Left lung (tissue), 4 donors: ENCODE measurements at regions not wholly inside any gene's neighbourhood (a gene's known extent, or its start where the extent isn't known, plus 50 kb on each side); places are given as distances from the start of the nearest gene placed in this dataset.
A peak's percentile ranks its signal among the peaks of the same experiment; 100 is the strongest.

Experiments
- ATAC-seq: fragments of 200-7000 bp; cut with Tn5 transposase; one replicate; pipeline ENCODE4 v1.9.1; 2020; ENCODE audit warnings: moderate library complexity
- DNase-seq, 4 donors: peaks; one replicate each; pipeline ENCODE4 v3.0.0-alpha.2; 2013 to 2020
- H3K27ac ChIP-seq, 2 donors: fragments of 200-600 bp; sonication (generic) in 1 of 2; one replicate each; pipeline versions ENCODE4 v1.5.0 to v1.8.0; 2020 to 2021
- H3K27me3 ChIP-seq, 2 donors: fragments of 200-600 bp; sonication (generic) in 1 of 2; one replicate each; pipeline versions ENCODE4 v1.5.0 to v1.8.0; 2020 to 2021
- H3K36me3 ChIP-seq, 2 donors: fragments of 200-600 bp; sonication (generic) in 1 of 2; one replicate each; pipeline versions ENCODE4 v1.5.0 to v1.8.0; 2020 to 2021
- H3K4me1 ChIP-seq, 2 donors: fragments of 200-600 bp; one replicate each; pipeline ENCODE4 v1.8.0; 2021
- H3K4me3 ChIP-seq, 2 donors: fragments of 200-600 bp; sonication (generic) in 1 of 2; one replicate each; pipeline versions ENCODE4 v1.5.0 to v1.8.0; 2020 to 2021; ENCODE audit warnings: mild to moderate bottlenecking in 1 of 2
- H3K9me3 ChIP-seq, 2 donors: fragments of 200-600 bp; sonication (generic) in 1 of 2; one replicate each; pipeline versions ENCODE4 v1.5.0 to v1.8.0; 2020 to 2021
- CTCF ChIP-seq, 2 donors: fragments of 200-600 bp; sonication (generic) in 1 of 2; IDR thresholded peaks; one replicate each; pipeline versions ENCODE4 v1.5.0 to v1.8.0; 2021; ENCODE audit warnings: antibody characterized with exemption in 2 of 2
- intact Hi-C, 2 donors: fragments of 100-400 bp; cut with DNase I; formaldehyde crosslinking; loops; one replicate each; pipeline versions ENCODE4 v1.11.2 to v1.14.2; 2022
- donor health status: DM: no; HTN: yes; CAD: no.
- donor health status: DM: no; HTN: no; CAD: no.

GRCh38 chr3:161822291-161822690, 325.7 kb downstream of the OTOL1 start:
- no peak for TF ChIP-seq CTCF (IDR thresholded peaks at IDR 0.05)

GRCh38 chr3:161823910-161824309, 327.3 kb downstream of the OTOL1 start:
- intact Hi-C loops = no loop called here
- Histone ChIP-seq H3K27me3 (no peaks in the 10 kb centered on the region), H3K4me3 (no peak overlapping the region), H3K36me3 (no peaks in the 10 kb centered on the region), H3K4me1 (no peaks in the 10 kb centered on the region), H3K27ac (no peak overlapping the region), H3K9me3 (no peaks in the 10 kb centered on the region)
- no peak for ATAC-seq
- TF ChIP-seq CTCF (IDR thresholded peaks at IDR 0.05) = no peak
- no peak for DNase-seq

More at GRCh38 chr3:161822291-161822690, 325.7 kb downstream of the OTOL1 start:
- intact Hi-C loops = no loop called here
- Histone ChIP-seq H3K36me3 (no peaks in the 10 kb centered on the region), H3K27me3 (no peaks in the 10 kb centered on the region), H3K27ac (no peak overlapping the region), H3K9me3 (no peaks in the 10 kb centered on the region), H3K4me3 (no peak overlapping the region), H3K4me1 (no peaks in the 10 kb centered on the region)
- ATAC-seq (no peak), DNase-seq (no peak)

GRCh38 chr3:161838021-161838420, 341.4 kb downstream of the OTOL1 start:
- Histone ChIP-seq H3K36me3 (no peaks in the 10 kb centered on the region), H3K9me3 (no peaks in the 10 kb centered on the region), H3K27me3 (no peaks in the 10 kb centered on the region), H3K27ac (no peak overlapping the region), H3K4me1 (no peaks in the 10 kb centered on the region), H3K4me3 (no peak overlapping the region)
- intact Hi-C loops = no loop called here
- ATAC-seq (no peak), DNase-seq (peak in 1 of 4 donors; percentile 11)
- no peak for TF ChIP-seq CTCF (IDR thresholded peaks at IDR 0.05)

- intact Hi-C loops = no loop called here
- Histone ChIP-seq H3K4me1 (no peaks in the 10 kb centered on the region), H3K27me3 (no peaks in the 10 kb centered on the region), H3K27ac (no peak overlapping the region), H3K4me3 (no peak overlapping the region), H3K9me3 (no peaks in the 10 kb centered on the region), H3K36me3 (no peaks in the 10 kb centered on the region)
- no peak for ATAC-seq
- no peak for TF ChIP-seq CTCF (IDR thresholded peaks at IDR 0.05)
- no peak for DNase-seq
These were observed 351.8 kb downstream of the OTOL1 start for GRCh38 chr3:161848376-161848775.

GRCh38 chr3:161851941-161852566, 355.4 kb downstream of the OTOL1 start:
- Histone ChIP-seq H3K4me1 (no peaks in the 10 kb centered on the region), H3K4me3 (no peak overlapping the region), H3K27ac (no peak overlapping the region), H3K9me3 (no peaks in the 10 kb centered on the region), H3K27me3 (no peaks in the 10 kb centered on the region), H3K36me3 (no peaks in the 10 kb centered on the region)
- peak; percentile 82 for ATAC-seq
- intact Hi-C loops = no loop called here
- DNase-seq = peak in 1 of 4 donors; percentile 24
- peak; percentile 61 to 72 for TF ChIP-seq CTCF (IDR thresholded peaks at IDR 0.05)
